ENCODE measurements at regions not wholly inside any gene's neighbourhood (a gene's known extent, or its start where the extent isn't known, plus 50 kb on each side); places are given as distances from the start of the nearest gene placed in this dataset.

DNA sequence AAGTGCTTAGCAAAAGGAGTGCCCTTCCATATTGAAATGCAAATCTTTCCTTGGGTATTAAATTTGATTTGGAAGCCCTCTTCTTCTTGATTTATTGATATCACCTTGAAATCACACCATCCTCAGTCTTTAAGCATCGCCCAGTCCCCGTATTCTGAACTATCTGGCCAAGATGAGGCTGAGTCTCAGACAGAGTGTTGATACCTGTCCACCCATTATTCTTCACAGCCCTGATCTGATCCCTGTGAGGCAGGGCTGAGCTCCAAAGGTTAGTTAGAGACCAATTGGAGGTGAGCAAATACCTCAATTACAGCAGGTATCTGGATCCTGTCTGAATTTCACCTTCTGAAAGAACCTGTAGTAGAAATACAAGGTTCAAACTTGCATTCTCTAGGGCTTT, 326.3 kb downstream of the FAT3 start:
- TF ChIP-seq, protein P1, sequence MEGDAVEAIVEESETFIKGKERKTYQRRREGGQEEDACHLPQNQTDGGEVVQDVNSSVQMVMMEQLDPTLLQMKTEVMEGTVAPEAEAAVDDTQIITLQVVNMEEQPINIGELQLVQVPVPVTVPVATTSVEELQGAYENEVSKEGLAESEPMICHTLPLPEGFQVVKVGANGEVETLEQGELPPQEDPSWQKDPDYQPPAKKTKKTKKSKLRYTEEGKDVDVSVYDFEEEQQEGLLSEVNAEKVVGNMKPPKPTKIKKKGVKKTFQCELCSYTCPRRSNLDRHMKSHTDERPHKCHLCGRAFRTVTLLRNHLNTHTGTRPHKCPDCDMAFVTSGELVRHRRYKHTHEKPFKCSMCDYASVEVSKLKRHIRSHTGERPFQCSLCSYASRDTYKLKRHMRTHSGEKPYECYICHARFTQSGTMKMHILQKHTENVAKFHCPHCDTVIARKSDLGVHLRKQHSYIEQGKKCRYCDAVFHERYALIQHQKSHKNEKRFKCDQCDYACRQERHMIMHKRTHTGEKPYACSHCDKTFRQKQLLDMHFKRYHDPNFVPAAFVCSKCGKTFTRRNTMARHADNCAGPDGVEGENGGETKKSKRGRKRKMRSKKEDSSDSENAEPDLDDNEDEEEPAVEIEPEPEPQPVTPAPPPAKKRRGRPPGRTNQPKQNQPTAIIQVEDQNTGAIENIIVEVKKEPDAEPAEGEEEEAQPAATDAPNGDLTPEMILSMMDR (conservative IDR thresholded peaks at IDR 0.05; ENCODE audit: low read depth, low read length), result no peak
- no peak for TF ChIP-seq EZH2 (IDR thresholded peaks at IDR 0.05; ENCODE audit: low read length, unreplicated experiment)
- TF ChIP-seq EZH2phosphoT487 (IDR thresholded peaks at IDR 0.05; ENCODE audit: borderline replicate concordance, low read length), result no peak
